NCI-H146 treated with DMSO at 0.1 percent for 48 hours (cell line): ENCODE measurements at regions not wholly inside any gene's neighbourhood (a gene's known extent, or its start where the extent isn't known, plus 50 kb on each side); places are given as distances from the start of the nearest gene placed in this dataset.

Source experiments
- DNase-seq: peaks from one replicate; lab custom pipeline; 2025; ENCODE audit not compliant: unreplicated experiment; lab: John Stamatoyannopoulos, UW

DNA sequence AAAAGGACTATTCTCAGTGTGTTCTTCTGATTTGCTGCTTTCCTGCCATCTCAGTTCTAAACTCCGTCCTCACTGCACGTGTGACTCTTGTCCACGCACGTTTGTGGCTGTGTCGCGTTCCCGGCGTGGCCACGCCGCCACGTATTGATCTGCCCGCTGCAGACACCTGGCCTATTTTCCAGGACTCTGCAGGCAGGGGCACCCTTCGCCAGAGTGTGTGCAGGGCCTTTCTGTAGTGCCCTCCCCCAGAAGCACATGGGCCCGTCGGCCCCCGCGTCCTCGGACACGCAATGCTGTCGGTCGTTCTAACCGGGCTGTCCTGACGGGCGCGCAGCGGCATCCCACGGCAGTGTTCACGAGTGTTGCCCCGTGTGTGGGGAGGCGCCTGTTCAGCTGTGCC is 87.6 kb downstream of the YTHDF1 start:
- DNase-seq: no peak

GRCh38 chr20:63127700-63128364 is 88.1 kb downstream of the YTHDF1 start:
- DNase-seq: no peak

DNA sequence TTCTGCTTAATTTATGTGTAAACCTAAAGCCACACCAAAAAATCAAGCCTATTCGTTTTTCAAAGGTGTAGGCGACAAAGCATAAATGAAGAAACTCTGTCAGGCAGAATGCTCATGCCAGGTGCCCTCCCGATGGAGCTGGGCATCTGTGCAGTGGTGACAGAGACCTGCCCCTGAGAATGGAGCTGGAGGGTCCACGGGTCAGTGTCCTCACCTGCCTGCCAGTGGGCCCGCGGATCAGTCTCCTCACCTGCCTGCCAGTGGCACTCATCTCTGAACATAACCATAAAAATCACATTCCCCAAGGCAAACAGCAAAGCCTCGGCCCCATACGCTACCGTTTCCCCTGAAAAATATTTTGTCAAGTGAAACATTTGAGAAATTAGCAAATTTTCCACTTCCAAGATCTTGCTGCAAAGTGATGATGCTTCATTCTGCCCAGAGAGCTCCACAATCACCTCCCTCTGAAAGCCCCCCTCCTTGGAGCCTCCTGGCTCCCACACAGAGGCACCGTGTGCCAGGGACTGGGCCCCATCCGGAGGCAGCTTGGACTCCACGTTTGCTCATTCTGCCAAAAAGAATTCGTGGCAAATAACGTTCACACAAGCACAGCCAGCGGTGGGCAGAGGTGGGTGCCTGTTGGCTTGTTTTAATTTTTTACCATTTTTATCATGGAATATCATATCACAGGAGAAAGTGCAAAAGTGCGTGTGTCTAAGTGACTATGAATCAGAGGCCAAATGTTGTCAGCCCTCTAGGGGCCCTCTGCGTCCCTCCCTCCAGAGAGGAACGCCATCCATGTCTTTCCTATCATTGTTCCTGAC is 88.8 kb downstream of the YTHDF1 start:
- no peak for DNase-seq

DNA sequence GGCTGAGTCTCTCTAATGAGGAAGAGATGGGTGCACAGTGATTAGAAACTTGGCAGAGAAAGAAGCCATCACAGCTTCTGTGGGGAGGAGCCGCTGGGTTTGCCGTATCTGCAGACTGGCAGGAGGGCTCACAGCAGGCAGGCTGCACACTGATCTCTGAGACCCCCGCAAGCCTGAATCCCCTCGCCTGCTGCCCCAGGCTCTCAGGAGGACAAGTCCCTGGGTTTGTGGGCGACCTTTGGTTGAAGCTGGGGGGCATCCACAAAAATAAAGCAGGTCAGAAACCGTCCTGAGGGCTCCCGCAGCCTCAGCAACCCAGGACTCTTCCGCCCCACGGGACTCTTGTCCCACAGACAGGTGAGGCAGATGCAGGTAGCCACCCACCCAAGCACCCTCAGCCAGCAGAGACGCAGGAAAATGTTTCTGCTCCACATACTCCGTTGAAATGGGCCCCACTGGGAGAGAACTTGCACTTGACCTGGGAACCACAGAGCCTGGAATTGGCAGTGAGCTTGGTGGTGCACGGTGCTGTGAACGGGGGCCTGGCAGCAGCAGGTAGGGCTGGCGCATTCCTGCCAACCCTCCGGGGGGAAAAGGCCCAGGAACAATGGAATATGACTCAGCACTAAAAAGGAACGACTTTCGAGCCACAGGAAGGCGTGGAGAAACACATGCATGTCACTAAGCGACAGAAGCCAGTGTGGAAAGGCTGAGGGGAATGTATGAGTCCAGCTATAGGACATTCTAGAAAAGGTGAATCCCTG is 89.9 kb downstream of the YTHDF1 start:
- no peak for DNase-seq

DNA sequence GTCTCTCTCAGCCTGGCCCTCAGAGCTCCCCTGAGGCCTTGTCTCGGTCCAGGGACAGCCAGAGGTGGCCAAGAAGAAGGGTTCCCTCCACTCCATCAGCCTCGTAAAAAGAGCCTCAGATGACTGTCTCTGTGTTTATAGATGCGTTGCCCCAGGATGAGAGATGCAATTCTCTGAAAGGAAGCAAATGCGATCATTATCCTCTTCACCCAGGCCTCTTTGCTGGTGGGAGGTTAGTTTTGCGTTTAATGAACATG is 90.4 kb downstream of the YTHDF1 start:
- DNase-seq: no peak

- DNase-seq: no peak
Observed at GRCh38 chr20:63124782-63125580, 91.0 kb downstream of the YTHDF1 start.

DNA sequence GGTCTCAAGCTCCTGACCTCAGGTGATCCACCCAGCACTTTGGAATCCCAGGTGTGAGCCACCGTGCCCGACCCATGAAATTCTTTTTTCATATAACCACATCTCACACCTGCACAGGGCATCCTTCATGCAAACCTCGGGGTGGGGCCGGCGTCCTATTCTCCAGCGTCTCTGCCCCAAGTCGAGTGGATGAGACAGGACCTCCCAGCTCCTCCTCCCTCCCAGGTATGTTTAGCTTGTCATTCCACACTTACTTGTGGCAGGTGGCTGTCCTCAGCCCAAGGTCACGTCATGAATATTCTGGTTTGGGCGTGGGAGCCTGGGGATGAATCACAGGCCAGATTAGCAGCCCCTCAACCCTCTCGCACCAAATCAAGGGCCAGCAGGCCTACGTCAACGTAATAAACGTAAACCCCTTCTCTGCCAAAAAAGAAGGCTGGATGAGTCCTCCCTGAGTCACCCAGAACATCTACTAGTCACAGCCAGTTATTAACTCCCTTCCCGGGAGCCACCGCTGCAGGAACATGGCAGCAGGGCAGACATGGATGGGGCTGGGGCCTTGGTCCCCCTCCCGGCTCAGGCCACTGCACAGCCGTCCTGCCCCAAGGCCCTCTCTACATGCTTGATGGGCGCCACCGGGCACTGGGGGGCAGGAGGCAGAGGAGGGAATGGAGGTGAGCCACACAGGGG is 91.7 kb downstream of the YTHDF1 start:
- DNase-seq: no peak

GRCh38 chr20:63123331-63123741 is 92.6 kb downstream of the YTHDF1 start:
- DNase-seq: no peak

DNA sequence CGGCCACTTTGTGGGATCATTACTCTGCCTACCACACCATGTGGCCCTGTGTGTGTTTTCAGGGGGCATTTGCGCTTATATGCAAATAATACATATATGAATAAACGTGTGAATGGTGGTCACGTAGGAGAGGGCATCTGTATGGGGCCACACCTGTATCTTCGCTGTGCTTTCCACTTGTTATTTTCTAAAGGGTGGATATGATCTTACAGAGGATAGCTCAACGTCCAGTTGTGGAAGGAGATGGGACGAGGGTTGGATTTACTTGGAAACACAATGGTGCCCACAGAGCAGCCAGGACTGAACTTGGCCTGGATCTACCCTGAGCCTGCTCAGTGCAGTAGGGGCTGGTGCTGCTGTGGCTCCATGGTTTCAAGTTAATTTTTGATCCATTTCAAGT is 93.3 kb downstream of the YTHDF1 start:
- DNase-seq: no peak

DNA sequence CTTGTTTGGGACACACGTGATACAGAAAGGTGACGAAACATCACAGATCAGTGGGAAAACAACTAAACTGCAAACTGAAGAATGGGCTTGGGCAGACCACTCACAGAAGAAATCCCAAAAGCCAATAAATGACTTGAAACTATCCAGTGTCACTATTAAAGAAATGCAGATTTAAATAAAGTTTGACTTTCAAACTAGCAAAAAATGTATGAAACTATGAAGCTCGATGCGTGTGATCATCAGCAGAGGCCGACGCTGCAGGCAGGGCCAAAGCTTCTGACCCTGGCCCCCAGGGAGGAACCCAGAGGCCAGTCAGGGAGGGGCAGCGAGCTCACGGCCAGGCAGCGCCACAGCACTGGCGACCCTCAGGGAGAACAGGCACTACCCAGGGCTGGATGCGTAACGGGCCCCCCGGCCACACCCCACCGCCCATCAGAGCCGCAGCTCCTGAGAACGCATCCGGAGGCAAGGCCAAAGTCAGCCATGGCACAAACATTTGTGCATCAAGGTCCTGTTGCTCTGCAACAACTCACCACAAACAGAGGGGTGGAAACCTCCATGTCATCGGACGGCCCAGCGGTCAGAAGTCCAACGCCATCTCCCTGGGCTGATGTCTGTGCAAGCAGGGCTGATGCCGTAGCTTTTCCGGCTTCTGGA is 94.1 kb downstream of the YTHDF1 start:
- DNase-seq: no peak

- no peak for DNase-seq
Observed at GRCh38 chr20:63121246-63121645, 94.7 kb downstream of the YTHDF1 start.

- no peak for DNase-seq
Observed at GRCh38 chr20:63120808-63121090, 95.2 kb downstream of the YTHDF1 start.

GRCh38 chr20:63119963-63120807 is 95.7 kb downstream of the YTHDF1 start:
- no peak for DNase-seq

GRCh38 chr20:63119121-63119962 is 96.6 kb downstream of the YTHDF1 start:
- no peak for DNase-seq

GRCh38 chr20:63118303-63119120 is 97.4 kb downstream of the YTHDF1 start:
- no peak for DNase-seq

DNA sequence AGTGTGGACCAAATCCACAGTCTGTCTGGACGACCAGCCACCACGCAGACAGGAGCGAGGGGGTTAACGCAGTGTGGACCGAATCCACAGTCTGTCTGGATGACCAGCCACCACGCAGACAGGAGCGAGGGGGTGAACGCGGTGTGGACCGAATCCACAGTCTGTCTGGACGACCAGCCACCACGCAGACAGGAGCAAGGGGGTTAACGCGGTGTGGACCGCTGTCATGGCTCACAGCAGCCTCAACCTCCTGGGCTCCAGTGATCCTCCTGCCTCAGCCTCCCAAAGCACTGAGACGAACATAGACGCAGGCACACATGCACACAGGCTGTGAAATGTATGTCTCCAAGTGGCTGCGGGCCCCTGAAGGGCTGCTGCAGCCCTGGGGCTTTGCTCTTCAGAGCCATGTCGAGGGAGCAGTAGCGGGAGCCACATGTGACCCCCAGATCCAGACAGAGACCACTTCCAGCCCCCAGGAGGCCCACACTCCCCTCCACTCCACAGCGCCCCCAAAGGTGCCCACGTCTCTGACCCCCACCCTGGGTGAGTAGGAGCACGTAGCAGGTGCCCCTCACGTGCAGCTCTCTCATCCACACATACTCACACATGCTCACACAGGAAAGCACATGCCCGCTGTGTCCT is 98.1 kb downstream of the YTHDF1 start:
- DNase-seq: no peak

GRCh38 chr20:63117151-63117550 is 98.8 kb downstream of the YTHDF1 start:
- no peak for DNase-seq
